Kidney (tissue), 13 donors: ENCODE measurements at regions not wholly inside any gene's neighbourhood (a gene's known extent, or its start where the extent isn't known, plus 50 kb on each side); places are given as distances from the start of the nearest gene placed in this dataset.

Experiments used
- DNase-seq, 5 donors: peaks; one replicate each; pipeline ENCODE4 v3.0.0-alpha.2; 2013 to 2020
- FAIRE-seq: peaks from 2 replicates; lab custom pipeline; 2012; peaks lifted over from hg19 to GRCh38; lab: Jason Lieb, UNC
- H3K27ac ChIP-seq, 2 donors: one replicate each; pipeline ENCODE4 v1.7.0; 2013; ENCODE audit warnings: low read depth in 2 of 2, low read length in 2 of 2, inconsistent platforms in 1 of 2
- H3K27me3 ChIP-seq: one replicate; pipeline ENCODE4 v1.7.1; 2013; ENCODE audit warnings: low read length, inconsistent platforms; ENCODE audit not compliant: control insufficient read depth, insufficient read depth
- H3K36me3 ChIP-seq, 3 donors: one replicate each; pipeline versions ENCODE4 v1.7.0 to v1.7.1; 2013; ENCODE audit warnings: low read length in 3 of 3, control low read depth in 1 of 3, inconsistent platforms in 1 of 3; ENCODE audit not compliant: insufficient read depth in 3 of 3, control insufficient read depth in 2 of 3
- H3K4me1 ChIP-seq, 3 donors: one replicate each; pipeline versions ENCODE4 v1.7.0 to v1.7.1; 2013; ENCODE audit warnings: low read length in 3 of 3, inconsistent platforms in 1 of 3, low read depth in 1 of 3; ENCODE audit not compliant: control insufficient read depth in 2 of 3, insufficient read depth in 2 of 3
- H3K4me3 ChIP-seq, 3 donors: one replicate each; pipeline versions ENCODE4 v1.7.0 to v1.8.1; 2013; ENCODE audit warnings: low read length in 3 of 3, control low read depth in 1 of 3, inconsistent platforms in 1 of 3
- H3K9ac ChIP-seq, 3 donors: one replicate each; pipeline versions ENCODE4 v1.7.0 to v1.7.1; 2013; ENCODE audit warnings: low read length in 3 of 3, control low read depth in 1 of 3, inconsistent platforms in 1 of 3
- H3K9me3 ChIP-seq, 3 donors: one replicate each; pipeline versions ENCODE4 v1.7.0 to v1.7.1; 2013; ENCODE audit warnings: low read length in 3 of 3, control low read depth in 1 of 3, inconsistent platforms in 1 of 3; ENCODE audit not compliant: control insufficient read depth in 2 of 3, insufficient read depth in 1 of 3
- intact Hi-C: fragments of 100-400 bp; cut with DNase I; formaldehyde crosslinking; loops from one replicate; pipeline ENCODE4 v1.11.1; 2022
- TF ChIP-seq, protein P1 (sequence below): IDR thresholded peaks from 3 replicates; pipeline ENCODE4 v1.5.1; 2012; ENCODE audit warnings: mild to moderate bottlenecking, moderate library complexity, borderline replicate concordance; ENCODE audit not compliant: insufficient read depth; ENCODE audit errors: extremely low read depth
- donor health status: control.
- donor health status: control.
- donor health status: control.
- donor health status: control.
- donor health status: control.
- donor health status: DM: yes; HTN: yes; CAD: no.
- donor health status: Normal renal cell carcinoma (clear cell type).

DNA sequence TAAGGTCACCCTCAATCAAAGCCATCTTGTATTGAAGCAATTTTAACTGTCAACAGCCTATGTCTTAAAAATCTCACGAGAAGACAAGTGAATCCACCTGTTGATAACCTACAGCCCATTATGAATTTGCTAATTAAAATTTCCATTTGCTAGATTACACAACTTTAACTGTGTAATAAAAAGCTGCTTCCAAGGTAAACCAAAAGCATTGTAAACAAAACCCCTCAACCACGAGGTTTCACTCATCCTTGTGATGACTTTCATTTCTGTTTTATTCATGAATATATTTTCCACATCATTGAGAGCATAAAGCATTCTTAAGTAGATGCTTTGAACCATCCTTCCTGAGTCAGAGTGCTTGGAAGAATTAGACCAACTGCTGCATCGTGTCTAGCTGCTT is 217.5 kb upstream of the GYPA start:
- intact Hi-C loops = no loop called here
- FAIRE-seq = no peak
- TF ChIP-seq, protein P1, sequence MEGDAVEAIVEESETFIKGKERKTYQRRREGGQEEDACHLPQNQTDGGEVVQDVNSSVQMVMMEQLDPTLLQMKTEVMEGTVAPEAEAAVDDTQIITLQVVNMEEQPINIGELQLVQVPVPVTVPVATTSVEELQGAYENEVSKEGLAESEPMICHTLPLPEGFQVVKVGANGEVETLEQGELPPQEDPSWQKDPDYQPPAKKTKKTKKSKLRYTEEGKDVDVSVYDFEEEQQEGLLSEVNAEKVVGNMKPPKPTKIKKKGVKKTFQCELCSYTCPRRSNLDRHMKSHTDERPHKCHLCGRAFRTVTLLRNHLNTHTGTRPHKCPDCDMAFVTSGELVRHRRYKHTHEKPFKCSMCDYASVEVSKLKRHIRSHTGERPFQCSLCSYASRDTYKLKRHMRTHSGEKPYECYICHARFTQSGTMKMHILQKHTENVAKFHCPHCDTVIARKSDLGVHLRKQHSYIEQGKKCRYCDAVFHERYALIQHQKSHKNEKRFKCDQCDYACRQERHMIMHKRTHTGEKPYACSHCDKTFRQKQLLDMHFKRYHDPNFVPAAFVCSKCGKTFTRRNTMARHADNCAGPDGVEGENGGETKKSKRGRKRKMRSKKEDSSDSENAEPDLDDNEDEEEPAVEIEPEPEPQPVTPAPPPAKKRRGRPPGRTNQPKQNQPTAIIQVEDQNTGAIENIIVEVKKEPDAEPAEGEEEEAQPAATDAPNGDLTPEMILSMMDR = no peak
- Histone ChIP-seq H3K4me1 (no peaks in the 10 kb centered on the region), H3K27me3 (no peaks in the 10 kb centered on the region), H3K4me3 (no peak overlapping the region), H3K36me3 (no peaks in the 10 kb centered on the region), H3K27ac (no peak overlapping the region), H3K9ac (no peak overlapping the region), H3K9me3 (no peaks in the 10 kb centered on the region)
- DNase-seq = peak in 1 of 5 donors; percentile 36

GRCh38 chr4:144360146-144360793 is 219.8 kb upstream of the GYPA start:
- intact Hi-C loops = no loop called here
- FAIRE-seq (no peak), DNase-seq (no peak)
- no peaks in the 10 kb centered on the region for H3K4me1 ChIP-seq
- TF ChIP-seq, protein P1 = no peak
- no peak overlapping the region for H3K27ac ChIP-seq
- no peaks in the 10 kb centered on the region for H3K36me3 ChIP-seq
- H3K27me3 ChIP-seq = no peaks in the 10 kb centered on the region
- H3K9me3 ChIP-seq = no peaks in the 10 kb centered on the region
- H3K4me3 ChIP-seq = no peak overlapping the region
- no peak overlapping the region for H3K9ac ChIP-seq

GRCh38 chr4:144362366-144362765 is 221.8 kb upstream of the GYPA start:
- intact Hi-C loops = no loop called here
- no peaks in the 10 kb centered on the region for H3K27me3 ChIP-seq
- TF ChIP-seq, protein P1 = no peak
- no peak overlapping the region for H3K4me3 ChIP-seq
- H3K4me1 ChIP-seq = no peaks in the 10 kb centered on the region
- DNase-seq = no peak
- no peaks in the 10 kb centered on the region for H3K9me3 ChIP-seq
- FAIRE-seq = no peak
- no peaks in the 10 kb centered on the region for H3K36me3 ChIP-seq
- H3K9ac ChIP-seq = no peak overlapping the region
- no peak overlapping the region for H3K27ac ChIP-seq

DNA sequence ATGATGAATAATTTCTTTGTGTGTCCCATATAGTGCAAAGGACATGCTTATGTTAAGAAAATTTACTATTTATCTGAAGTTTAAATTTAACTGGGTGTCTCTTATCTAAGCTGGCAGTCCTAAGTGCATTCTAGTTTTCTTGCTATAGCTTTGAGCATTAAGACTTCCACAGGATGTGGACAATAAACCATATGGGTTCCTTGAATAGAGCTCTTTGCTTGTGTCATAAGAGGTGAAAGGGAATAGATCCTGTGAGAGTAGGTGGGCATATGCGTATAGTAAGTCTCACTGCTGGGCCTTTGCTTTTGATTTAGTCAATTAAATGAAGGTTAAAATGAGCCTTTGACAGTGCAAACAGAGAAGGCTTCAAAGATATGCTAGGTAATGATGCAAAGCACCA is 223.4 kb upstream of the GYPA start:
- Histone ChIP-seq H3K9me3 (no peaks in the 10 kb centered on the region), H3K27me3 (no peaks in the 10 kb centered on the region), H3K4me3 (no peak overlapping the region), H3K4me1 (no peaks in the 10 kb centered on the region), H3K36me3 (no peaks in the 10 kb centered on the region), H3K27ac (no peak overlapping the region), H3K9ac (no peak overlapping the region)
- DNase-seq (no peak), FAIRE-seq (no peak)
- intact Hi-C loops = no loop called here
- TF ChIP-seq, protein P1 = no peak
